MM.1S (cell line): ENCODE measurements at regions not wholly inside any gene's neighbourhood (a gene's known extent, or its start where the extent isn't known, plus 50 kb on each side); places are given as distances from the start of the nearest gene placed in this dataset.

Source experiments
- DNase-seq: peaks from one replicate; pipeline ENCODE4 v3.0.0-alpha.2; 2015
- H2AFZ ChIP-seq: fragments of 300-600 bp; sonication (generic); 2 replicates; pipeline ENCODE4 v1.6.0; 2016; ENCODE audit warnings: antibody characterized with exemption, low read length
- H3F3A ChIP-seq: fragments of 300-600 bp; sonication (generic); 2 replicates; pipeline ENCODE4 v1.6.1; 2016; ENCODE audit warnings: mild to moderate bottlenecking, antibody characterized with exemption, low read length, moderate library complexity, mixed read lengths; ENCODE audit not compliant: insufficient read depth
- H3K27ac ChIP-seq: fragments of 300-600 bp; sonication (generic); 2 replicates; pipeline ENCODE4 v1.5.1; 2016; ENCODE audit warnings: mild to moderate bottlenecking, low read length
- H3K27me3 ChIP-seq: fragments of 300-600 bp; sonication (generic); replicated peaks from 2 replicates; pipeline ENCODE4 v1.6.0; 2016; ENCODE audit warnings: low read length; ENCODE audit not compliant: insufficient read depth
- H3K36me3 ChIP-seq: fragments of 300-600 bp; sonication (generic); replicated peaks from 2 replicates; pipeline ENCODE4 v1.6.1; 2016; ENCODE audit warnings: mild to moderate bottlenecking, low read length, mixed read lengths; ENCODE audit not compliant: insufficient read depth
- H3K4me1 ChIP-seq: fragments of 300-600 bp; sonication (generic); 2 replicates; pipeline ENCODE4 v1.6.1; 2016; ENCODE audit warnings: low read length, mixed read lengths
- H3K4me2 ChIP-seq: fragments of 300-600 bp; sonication (generic); 2 replicates; pipeline ENCODE4 v1.6.0; 2016; ENCODE audit warnings: low read depth, low read length
- H3K4me3 ChIP-seq: fragments of 300-600 bp; sonication (generic); 2 replicates; pipeline ENCODE4 v1.5.1; 2016; ENCODE audit warnings: low read length, mixed read lengths
- H3K79me2 ChIP-seq: fragments of 300-600 bp; sonication (generic); 2 replicates; pipeline ENCODE4 v1.6.1; 2016; ENCODE audit warnings: mixed run types, low read length, mixed read lengths
- H3K9ac ChIP-seq: fragments of 300-600 bp; sonication (generic); 2 replicates; pipeline ENCODE4 v1.6.1; 2016; ENCODE audit warnings: low read length, mixed read lengths
- H3K9me2 ChIP-seq: fragments of 300-600 bp; sonication (generic); replicated peaks from 2 replicates; pipeline ENCODE4 v1.6.1; 2016; ENCODE audit warnings: mild to moderate bottlenecking, low read length, mixed read lengths; ENCODE audit not compliant: insufficient read depth
- H3K9me3 ChIP-seq: fragments of 300-600 bp; sonication (generic); replicated peaks from 2 replicates; pipeline ENCODE4 v1.6.1; 2016; ENCODE audit warnings: mild to moderate bottlenecking, low read length, mixed read lengths; ENCODE audit not compliant: insufficient read depth
- H4K20me1 ChIP-seq: fragments of 300-600 bp; sonication (generic); 2 replicates; pipeline ENCODE4 v1.6.1; 2016; ENCODE audit warnings: mild to moderate bottlenecking, low read length, moderate library complexity, mixed read lengths; ENCODE audit not compliant: insufficient read depth
- EZH2 ChIP-seq: fragments of 300-600 bp; sonication (generic); optimal IDR thresholded peaks from 2 replicates; pipeline ENCODE3; 2017; ENCODE audit warnings: low read depth, mild to moderate bottlenecking, antibody characterized with exemption, low read length, mixed read lengths
- EZH2phosphoT487 ChIP-seq: fragments of 300-600 bp; sonication (generic); IDR thresholded peaks from 2 replicates; pipeline ENCODE4 v1.6.1; 2018; ENCODE audit warnings: antibody characterized with exemption, low read length
- TF ChIP-seq, protein P1 (sequence below): fragments of 300-600 bp; sonication (generic); IDR thresholded peaks from 2 replicates; pipeline ENCODE4 v1.5.1; 2016; ENCODE audit warnings: antibody characterized with exemption, low read length, mixed read lengths

DNA sequence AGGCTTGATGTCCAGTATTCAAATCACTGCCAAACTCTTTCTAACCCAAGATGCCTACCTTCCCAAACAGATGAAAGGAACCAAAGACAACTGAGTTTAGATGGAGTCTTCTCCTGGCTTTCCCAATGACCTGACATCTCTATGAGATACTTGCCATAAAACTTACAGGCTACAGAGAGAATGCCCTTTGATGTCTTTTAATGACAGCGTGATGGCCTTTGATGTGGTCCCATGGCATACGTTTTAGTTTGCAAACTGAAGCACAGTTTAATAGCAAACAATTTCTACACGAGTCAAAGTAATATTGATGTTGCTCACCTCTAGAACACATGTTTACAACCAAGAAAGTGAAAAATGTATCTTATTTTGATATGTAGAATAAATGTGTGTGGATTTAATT, 73.2 kb downstream of the ZIC4 start:
- no peak overlapping the region for H2AFZ ChIP-seq
- H3F3A ChIP-seq = no peaks in the 10 kb centered on the region
- no peak for TF ChIP-seq EZH2
- no peak for TF ChIP-seq EZH2phosphoT487
- TF ChIP-seq, protein P1, sequence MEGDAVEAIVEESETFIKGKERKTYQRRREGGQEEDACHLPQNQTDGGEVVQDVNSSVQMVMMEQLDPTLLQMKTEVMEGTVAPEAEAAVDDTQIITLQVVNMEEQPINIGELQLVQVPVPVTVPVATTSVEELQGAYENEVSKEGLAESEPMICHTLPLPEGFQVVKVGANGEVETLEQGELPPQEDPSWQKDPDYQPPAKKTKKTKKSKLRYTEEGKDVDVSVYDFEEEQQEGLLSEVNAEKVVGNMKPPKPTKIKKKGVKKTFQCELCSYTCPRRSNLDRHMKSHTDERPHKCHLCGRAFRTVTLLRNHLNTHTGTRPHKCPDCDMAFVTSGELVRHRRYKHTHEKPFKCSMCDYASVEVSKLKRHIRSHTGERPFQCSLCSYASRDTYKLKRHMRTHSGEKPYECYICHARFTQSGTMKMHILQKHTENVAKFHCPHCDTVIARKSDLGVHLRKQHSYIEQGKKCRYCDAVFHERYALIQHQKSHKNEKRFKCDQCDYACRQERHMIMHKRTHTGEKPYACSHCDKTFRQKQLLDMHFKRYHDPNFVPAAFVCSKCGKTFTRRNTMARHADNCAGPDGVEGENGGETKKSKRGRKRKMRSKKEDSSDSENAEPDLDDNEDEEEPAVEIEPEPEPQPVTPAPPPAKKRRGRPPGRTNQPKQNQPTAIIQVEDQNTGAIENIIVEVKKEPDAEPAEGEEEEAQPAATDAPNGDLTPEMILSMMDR = no peak

DNA sequence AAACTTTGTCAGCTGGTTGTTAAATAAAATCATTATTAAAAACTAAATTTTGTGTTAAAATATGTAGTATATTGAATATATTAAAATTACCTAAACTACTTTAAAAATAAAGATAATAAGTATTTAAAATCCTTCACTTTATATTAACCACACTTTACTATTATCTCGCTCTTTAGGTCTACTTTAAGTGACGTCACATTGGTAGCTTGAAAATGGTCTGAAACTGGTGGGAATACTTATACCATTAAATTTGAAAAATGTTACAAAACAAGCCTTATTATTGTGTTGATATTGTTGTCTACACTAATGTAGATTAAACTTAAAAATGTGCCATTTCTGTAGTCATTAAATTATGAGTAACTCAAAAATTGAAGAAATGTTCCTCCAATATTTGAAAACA, 77.6 kb downstream of the ZIC4 start:
- no peaks in the 10 kb centered on the region for H4K20me1 ChIP-seq
- TF ChIP-seq EZH2phosphoT487 = no peak
- TF ChIP-seq, protein P1 = no peak
- TF ChIP-seq EZH2 = no peak
- no peak overlapping the region for H3K27ac ChIP-seq
- no peaks in the 10 kb centered on the region for H3K79me2 ChIP-seq
- no peak overlapping the region for H3K4me2 ChIP-seq
- H3K9me2 ChIP-seq = no peaks in the 10 kb centered on the region
- no peak for DNase-seq
- no peaks in the 10 kb centered on the region; the same call in 1 of the 2 replicates for H3K36me3 ChIP-seq
- H3K9me3 ChIP-seq = no peaks in the 10 kb centered on the region
- no peaks in the 10 kb centered on the region for H3K4me1 ChIP-seq
- no peaks in the 10 kb centered on the region for H3K27me3 ChIP-seq
- no peak overlapping the region for H3K9ac ChIP-seq
- H3K4me3 ChIP-seq = no peak overlapping the region
- no peak overlapping the region for H2AFZ ChIP-seq
- H3F3A ChIP-seq = no peaks in the 10 kb centered on the region

More for the DNA sequence above, 73.2 kb downstream of the ZIC4 start:
- Histone ChIP-seq H3K27me3 (no peaks in the 10 kb centered on the region), H3K9me3 (no peaks in the 10 kb centered on the region), H3K4me2 (no peak overlapping the region), H3K4me3 (no peak overlapping the region), H3K79me2 (no peaks in the 10 kb centered on the region), H4K20me1 (no peaks in the 10 kb centered on the region), H3K9me2 (no peaks in the 10 kb centered on the region), H3K36me3 (no peaks in the 10 kb centered on the region; the same call in 1 of the 2 replicates), H3K27ac (no peak overlapping the region), H3K4me1 (no peaks in the 10 kb centered on the region), H3K9ac (no peak overlapping the region)
- no peak for DNase-seq

DNA sequence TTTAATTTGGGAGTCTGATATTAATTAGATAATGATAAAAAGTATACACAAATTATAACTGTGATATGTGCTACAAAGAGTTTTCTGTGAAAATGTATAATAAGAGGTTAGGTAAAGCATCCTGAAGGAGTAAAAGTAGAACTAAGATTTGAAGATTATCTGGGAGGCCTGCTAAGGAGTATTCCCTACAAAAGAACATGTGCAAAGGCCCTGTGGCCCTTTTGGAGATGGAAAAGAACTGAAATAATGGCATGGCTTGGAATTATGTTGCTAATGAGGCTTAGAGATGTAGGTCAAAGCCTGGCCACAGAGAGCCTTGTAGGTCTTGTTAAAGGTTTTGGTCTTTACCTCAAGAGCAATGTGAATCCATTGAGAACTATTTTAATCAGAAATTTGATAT, 82.0 kb downstream of the ZIC4 start:
- no peaks in the 10 kb centered on the region for H3K79me2 ChIP-seq
- H3K36me3 ChIP-seq = no peaks in the 10 kb centered on the region
- H3K9me3 ChIP-seq = no peaks in the 10 kb centered on the region
- no peak overlapping the region for H3K9ac ChIP-seq
- no peak overlapping the region for H3K4me2 ChIP-seq
- H3K4me3 ChIP-seq = no peak overlapping the region
- no peaks in the 10 kb centered on the region for H3F3A ChIP-seq
- H2AFZ ChIP-seq = no peak overlapping the region
- no peaks in the 10 kb centered on the region for H3K4me1 ChIP-seq
- no peak overlapping the region for H3K27ac ChIP-seq
- TF ChIP-seq, protein P1 = no peak
- TF ChIP-seq EZH2 (no peak), EZH2phosphoT487 (no peak)
- H4K20me1 ChIP-seq = no peaks in the 10 kb centered on the region
- no peaks in the 10 kb centered on the region for H3K27me3 ChIP-seq
- H3K9me2 ChIP-seq = no peaks in the 10 kb centered on the region
- DNase-seq = no peak
